ENCODE measurements at regions not wholly inside any gene's neighbourhood (a gene's known extent, or its start where the extent isn't known, plus 50 kb on each side); places are given as distances from the start of the nearest gene placed in this dataset.

DNA sequence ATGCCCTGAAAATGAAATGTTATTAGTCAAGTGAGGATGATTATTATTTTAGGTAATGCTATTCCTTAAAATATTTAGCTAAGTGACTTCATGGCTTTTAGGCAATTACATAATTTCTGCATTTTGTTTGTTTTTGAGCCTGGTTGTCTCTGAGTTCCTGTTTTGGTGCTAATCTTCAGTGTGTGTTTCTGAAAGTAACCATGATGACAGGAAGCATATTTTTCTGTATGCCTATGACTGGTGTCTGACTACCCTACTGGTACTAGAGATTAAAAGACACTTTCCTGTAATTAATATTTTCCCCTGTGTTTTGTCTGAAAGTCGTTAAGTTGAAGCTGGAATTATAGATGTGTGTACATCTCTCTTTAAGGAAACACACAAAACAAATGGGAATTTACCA lies 295.0 kb upstream of the SPRED2 start:
- Histone ChIP-seq H3K27ac (ENCODE audit: extremely low read depth, low read depth, low read length) (no peak overlapping the region), H3K4me1 (ENCODE audit: control insufficient read depth, insufficient read depth, low read length) (no peaks in the 10 kb centered on the region), H3K9me3 (ENCODE audit: control insufficient read depth, insufficient read depth, low read depth, low read length) (no peaks in the 10 kb centered on the region), H3K36me3 (ENCODE audit: control insufficient read depth in 2 of 2, insufficient read depth in 1 of 2, low read length in 2 of 2) (no peaks in the 10 kb centered on the region), H3K4me3 (ENCODE audit: low read depth, low read length) (no peak overlapping the region)
- TF ChIP-seq SCRT1 (tag by site-specific recombination; IDR thresholded peaks at IDR 0.05; ENCODE audit: borderline replicate concordance) (no peak), ZBTB1 (tag by site-specific recombination; IDR thresholded peaks at IDR 0.05) (no peak), ZNF416 (tag by site-specific recombination; IDR thresholded peaks at IDR 0.05) (no peak), ZNF843 (tag by site-specific recombination; IDR thresholded peaks at IDR 0.05) (no peak), ZNF23 (tag by site-specific recombination; IDR thresholded peaks at IDR 0.05; ENCODE audit: borderline replicate concordance) (no peak), ZIC2 (tag by site-specific recombination; IDR thresholded peaks at IDR 0.05) (no peak), ZNF670 (tag by site-specific recombination; IDR thresholded peaks at IDR 0.05; ENCODE audit: low read depth) (no peak), ZNF19 (tag by site-specific recombination; IDR thresholded peaks at IDR 0.05; ENCODE audit: low read depth) (no peak), ZNF121 (tag by site-specific recombination; IDR thresholded peaks at IDR 0.05) (no peak), YY2 (tag by site-specific recombination; IDR thresholded peaks at IDR 0.05) (no peak), ZNF394 (tag by site-specific recombination; IDR thresholded peaks at IDR 0.05; ENCODE audit: borderline replicate concordance) (no peak), ZNF549 (tag by site-specific recombination; IDR thresholded peaks at IDR 0.05) (no peak), ZNF221 (tag by site-specific recombination; IDR thresholded peaks at IDR 0.05; ENCODE audit: borderline replicate concordance) (no peak), ZNF521 (tag by site-specific recombination; IDR thresholded peaks at IDR 0.05) (no peak), ZNF133 (tag by site-specific recombination; IDR thresholded peaks at IDR 0.05) (no peak), ZNF626 (tag by site-specific recombination; IDR thresholded peaks at IDR 0.05) (no peak), ZBTB6 (tag by site-specific recombination; IDR thresholded peaks at IDR 0.05) (no peak), ZFHX2 (tag by site-specific recombination; conservative IDR thresholded peaks at IDR 0.05) (no peak)
- TF ChIP-seq, protein P1, sequence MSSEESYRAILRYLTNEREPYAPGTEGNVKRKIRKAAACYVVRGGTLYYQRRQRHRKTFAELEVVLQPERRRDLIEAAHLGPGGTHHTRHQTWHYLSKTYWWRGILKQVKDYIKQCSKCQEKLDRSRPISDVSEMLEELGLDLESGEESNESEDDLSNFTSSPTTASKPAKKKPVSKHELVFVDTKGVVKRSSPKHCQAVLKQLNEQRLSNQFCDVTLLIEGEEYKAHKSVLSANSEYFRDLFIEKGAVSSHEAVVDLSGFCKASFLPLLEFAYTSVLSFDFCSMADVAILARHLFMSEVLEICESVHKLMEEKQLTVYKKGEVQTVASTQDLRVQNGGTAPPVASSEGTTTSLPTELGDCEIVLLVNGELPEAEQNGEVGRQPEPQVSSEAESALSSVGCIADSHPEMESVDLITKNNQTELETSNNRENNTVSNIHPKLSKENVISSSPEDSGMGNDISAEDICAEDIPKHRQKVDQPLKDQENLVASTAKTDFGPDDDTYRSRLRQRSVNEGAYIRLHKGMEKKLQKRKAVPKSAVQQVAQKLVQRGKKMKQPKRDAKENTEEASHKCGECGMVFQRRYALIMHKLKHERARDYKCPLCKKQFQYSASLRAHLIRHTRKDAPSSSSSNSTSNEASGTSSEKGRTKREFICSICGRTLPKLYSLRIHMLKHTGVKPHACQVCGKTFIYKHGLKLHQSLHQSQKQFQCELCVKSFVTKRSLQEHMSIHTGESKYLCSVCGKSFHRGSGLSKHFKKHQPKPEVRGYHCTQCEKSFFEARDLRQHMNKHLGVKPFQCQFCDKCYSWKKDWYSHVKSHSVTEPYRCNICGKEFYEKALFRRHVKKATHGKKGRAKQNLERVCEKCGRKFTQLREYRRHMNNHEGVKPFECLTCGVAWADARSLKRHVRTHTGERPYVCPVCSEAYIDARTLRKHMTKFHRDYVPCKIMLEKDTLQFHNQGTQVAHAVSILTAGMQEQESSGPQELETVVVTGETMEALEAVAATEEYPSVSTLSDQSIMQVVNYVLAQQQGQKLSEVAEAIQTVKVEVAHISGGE (tag by site-specific recombination; conservative IDR thresholded peaks at IDR 0.05; ENCODE audit: low read depth) = no peak
- POLR2A ChIA-PET = no interaction called here
- CTCF ChIA-PET = interaction anchor here (0.5 to 0.9 kb wide), 2 partner anchors 74 to 96 kb away, joined by 3 read pairs; no protein-coding TSS in a partner anchor

DNA sequence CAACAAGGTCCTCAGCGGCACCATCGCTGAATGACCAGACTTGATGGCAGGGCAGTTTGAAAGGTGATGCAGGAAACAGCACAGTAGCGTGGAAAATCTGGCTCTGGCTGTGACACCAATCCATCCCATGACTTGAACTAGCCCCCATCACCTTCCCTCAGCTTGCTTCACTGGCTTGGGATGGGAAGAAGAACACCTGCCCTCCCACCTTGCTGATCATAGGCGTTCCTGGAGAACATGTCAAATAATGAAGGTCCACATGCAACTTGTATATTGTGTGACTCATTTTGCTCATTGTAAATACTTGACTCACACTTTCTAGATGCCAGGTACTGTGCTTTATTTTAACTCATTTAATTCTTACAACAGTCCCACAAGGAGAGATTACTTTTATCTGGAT lies 292.4 kb upstream of the SPRED2 start:
- ChIA-PET POLR2A (no interaction called here), CTCF (no interaction called here)
- Histone ChIP-seq H3K9me3 (ENCODE audit: control insufficient read depth, insufficient read depth, low read depth, low read length) (no peaks in the 10 kb centered on the region), H3K27ac (ENCODE audit: extremely low read depth, low read depth, low read length) (no peak overlapping the region), H3K4me3 (ENCODE audit: low read depth, low read length) (no peak overlapping the region), H3K36me3 (ENCODE audit: control insufficient read depth in 2 of 2, insufficient read depth in 1 of 2, low read length in 2 of 2) (no peaks in the 10 kb centered on the region), H3K4me1 (ENCODE audit: control insufficient read depth, insufficient read depth, low read length) (no peaks in the 10 kb centered on the region)
- TF ChIP-seq ZNF510 (tag by site-specific recombination; IDR thresholded peaks at IDR 0.05; ENCODE audit: insufficient replicate concordance) (no peak), ZNF624 (tag by site-specific recombination; IDR thresholded peaks at IDR 0.05) (no peak), KLF8 (tag by site-specific recombination; IDR thresholded peaks at IDR 0.05) (no peak), ZNF266 (tag by site-specific recombination; IDR thresholded peaks at IDR 0.05; ENCODE audit: low read depth) (no peak), SCRT1 (tag by site-specific recombination; IDR thresholded peaks at IDR 0.05; ENCODE audit: borderline replicate concordance) (no peak), FEZF1 (tag by site-specific recombination; IDR thresholded peaks at IDR 0.05) (no peak), EGR2 (tag by site-specific recombination; IDR thresholded peaks at IDR 0.05; ENCODE audit: low read depth) (no peak), ZNF202 (tag by site-specific recombination; IDR thresholded peaks at IDR 0.05; ENCODE audit: borderline replicate concordance) (no peak)
- TF ChIP-seq, protein P2, sequence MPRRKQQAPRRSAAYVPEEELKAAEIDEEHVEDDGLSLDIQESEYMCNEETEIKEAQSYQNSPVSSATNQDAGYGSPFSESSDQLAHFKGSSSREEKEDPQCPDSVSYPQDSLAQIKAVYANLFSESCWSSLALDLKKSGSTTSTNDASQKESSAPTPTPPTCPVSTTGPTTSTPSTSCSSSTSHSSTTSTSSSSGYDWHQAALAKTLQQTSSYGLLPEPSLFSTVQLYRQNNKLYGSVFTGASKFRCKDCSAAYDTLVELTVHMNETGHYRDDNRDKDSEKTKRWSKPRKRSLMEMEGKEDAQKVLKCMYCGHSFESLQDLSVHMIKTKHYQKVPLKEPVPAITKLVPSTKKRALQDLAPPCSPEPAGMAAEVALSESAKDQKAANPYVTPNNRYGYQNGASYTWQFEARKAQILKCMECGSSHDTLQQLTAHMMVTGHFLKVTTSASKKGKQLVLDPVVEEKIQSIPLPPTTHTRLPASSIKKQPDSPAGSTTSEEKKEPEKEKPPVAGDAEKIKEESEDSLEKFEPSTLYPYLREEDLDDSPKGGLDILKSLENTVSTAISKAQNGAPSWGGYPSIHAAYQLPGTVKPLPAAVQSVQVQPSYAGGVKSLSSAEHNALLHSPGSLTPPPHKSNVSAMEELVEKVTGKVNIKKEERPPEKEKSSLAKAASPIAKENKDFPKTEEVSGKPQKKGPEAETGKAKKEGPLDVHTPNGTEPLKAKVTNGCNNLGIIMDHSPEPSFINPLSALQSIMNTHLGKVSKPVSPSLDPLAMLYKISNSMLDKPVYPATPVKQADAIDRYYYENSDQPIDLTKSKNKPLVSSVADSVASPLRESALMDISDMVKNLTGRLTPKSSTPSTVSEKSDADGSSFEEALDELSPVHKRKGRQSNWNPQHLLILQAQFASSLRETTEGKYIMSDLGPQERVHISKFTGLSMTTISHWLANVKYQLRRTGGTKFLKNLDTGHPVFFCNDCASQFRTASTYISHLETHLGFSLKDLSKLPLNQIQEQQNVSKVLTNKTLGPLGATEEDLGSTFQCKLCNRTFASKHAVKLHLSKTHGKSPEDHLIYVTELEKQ (tag by site-specific recombination; IDR thresholded peaks at IDR 0.05; ENCODE audit: borderline replicate concordance) = no peak
